GM19351 (cell line): ENCODE measurements at regions not wholly inside any gene's neighbourhood (a gene's known extent, or its start where the extent isn't known, plus 50 kb on each side); places are given as distances from the start of the nearest gene placed in this dataset.
"Not testable (repeated sequence)": the region's sequence is repeated elsewhere in the genome, so short reads cannot be mapped to it uniquely, and the experiment has no call there.

Source experiments
- ATAC-seq: cut with Tn5 transposase; IDR thresholded peaks from one replicate; pipeline ENCODE4 v1.9.1; 2021; ENCODE audit warnings: mild to moderate bottlenecking, moderate library complexity; ENCODE audit not compliant: unreplicated experiment

- not testable (repeated sequence) for ATAC-seq
Measured at GRCh38 chr3:14272959-14273560, 94.4 kb downstream of the LSM3 start.

GRCh38 chr3:14273901-14274611 lies 95.4 kb downstream of the LSM3 start:
- no peak for ATAC-seq

- ATAC-seq, result no peak
Measured at GRCh38 chr3:14274612-14274936, 96.0 kb downstream of the LSM3 start.

DNA sequence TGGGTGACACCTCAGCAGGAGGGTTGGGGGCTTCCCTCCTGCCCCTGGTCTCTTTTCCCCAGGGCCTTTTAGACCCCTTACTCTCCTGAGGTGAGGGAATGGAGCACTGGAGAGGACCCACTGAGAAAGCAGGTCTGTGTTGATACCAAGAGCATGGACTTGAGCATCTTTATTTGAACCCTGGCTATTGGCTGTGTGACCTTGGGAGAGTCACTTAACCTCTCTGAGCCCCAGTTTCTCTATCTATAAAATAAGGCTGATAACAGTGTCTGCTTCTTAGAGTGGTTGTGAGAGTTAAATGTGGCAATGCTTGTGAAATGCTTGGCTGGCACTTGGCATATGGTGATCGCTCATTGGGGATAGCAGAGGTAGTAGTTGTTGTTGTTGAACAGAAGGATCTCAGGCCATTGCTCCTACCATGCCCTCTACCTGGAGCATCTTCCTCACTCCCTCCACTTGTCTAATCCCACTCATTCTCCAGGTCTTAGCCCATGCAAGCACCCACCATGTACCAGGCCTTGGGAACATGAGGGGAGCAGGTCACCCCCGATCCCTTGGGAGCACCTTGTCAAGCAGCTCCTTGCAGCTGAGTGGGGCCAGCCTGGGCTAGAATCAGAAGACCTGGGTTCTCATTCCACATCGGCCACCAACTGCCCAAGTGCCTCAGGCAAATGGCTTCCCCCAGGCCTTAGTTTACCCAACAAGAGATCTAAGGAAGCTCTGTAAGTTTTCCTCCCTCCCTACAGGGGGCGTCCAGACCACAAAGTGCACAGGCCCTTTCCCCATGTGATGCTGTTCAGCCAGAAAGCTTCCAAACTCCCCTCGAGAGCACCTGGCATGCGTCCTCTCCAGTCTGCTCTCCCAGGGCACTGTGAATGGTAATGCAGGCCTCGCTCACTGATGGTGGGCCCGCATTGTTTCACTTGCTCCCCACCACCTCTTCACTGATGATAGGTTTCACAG lies 96.7 kb downstream of the LSM3 start:
- no peak for ATAC-seq

GRCh38 chr3:14275962-14276909 lies 97.6 kb downstream of the LSM3 start:
- ATAC-seq, result no peak

DNA sequence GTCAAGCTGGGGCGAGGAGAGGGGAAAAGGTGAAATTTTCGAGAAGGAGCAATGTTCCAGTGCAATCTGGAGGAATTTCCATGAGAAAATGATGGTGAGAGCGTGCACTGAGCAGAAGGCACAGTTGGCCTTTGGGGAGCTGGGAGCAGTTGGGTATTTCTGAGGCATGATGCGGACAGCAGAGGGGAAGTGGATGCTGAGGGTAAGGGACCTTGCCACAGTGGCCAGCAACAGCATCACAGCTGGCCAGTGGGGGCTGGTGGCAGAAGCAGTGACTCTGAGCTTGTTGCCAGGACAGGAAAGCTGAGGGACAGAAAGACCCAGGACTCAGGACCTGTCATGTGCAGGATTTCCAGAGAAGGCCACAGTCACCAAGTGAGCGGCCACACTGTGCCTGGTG lies 98.9 kb downstream of the LSM3 start:
- ATAC-seq, result no peak

GRCh38 chr3:14278265-14278798 lies 99.7 kb downstream of the LSM3 start:
- ATAC-seq, result no peak

DNA sequence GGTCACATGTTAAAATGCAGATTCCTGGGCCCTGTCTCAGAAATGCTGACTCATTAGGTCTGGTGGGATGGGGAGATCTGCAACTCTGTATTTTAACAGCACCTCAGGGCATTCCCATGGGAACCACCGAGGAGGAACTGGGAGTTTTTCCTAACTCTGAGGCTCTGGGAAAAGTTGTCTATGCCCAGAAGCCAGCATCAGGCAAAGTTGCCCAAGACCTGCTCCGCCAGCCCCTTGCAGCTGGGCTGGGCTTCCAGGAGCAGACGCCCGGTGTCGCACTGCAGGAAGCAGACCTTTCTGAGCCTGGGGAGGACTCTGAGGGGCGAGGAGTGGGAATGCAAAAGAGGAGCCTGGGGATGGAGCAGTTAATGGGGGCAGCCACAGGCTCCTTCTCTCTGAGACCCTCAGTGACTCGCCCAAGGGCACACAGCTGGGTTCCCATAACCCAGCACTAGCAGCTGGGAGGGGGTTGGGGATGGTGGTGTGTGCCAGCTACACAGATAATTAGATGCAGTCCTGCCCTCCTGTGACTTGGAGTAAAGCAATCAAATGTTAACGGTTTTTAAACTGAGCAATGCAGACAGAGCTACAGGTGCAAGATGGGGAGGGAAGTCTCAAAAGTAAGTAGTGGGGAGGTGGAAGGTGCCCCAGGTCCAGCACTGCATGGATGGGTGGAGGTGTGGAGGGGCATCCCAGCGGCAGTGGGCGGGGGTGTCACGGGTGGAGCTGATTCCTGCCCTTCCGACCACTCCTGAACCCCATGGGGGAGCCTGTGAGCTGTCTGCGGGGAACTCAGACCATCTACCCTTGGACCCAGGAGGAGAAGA lies 100.4 kb downstream of the LSM3 start:
- ATAC-seq, result no peak

- no peak for ATAC-seq
Measured at GRCh38 chr3:14279626-14280061, 101.0 kb downstream of the LSM3 start.

DNA sequence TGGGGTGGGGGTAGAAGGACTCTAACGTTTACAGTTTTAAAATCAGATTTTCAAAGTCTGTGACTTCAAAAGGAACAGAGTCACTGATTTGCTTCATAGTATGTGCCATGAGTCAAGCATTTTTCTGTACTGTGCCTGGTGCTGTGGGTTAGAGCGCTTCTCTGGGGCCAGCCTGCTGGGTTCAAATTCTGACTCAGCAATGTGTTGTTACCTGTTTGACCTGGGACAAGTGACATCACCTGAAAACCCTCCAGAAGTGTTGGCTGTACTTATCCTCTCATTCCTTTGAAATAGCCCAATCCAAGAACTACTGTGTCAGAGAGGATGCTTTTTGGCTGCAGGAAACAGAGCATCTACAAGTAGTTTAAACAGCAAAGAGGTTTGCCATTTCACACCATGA lies 101.7 kb downstream of the LSM3 start:
- ATAC-seq, result no peak

DNA sequence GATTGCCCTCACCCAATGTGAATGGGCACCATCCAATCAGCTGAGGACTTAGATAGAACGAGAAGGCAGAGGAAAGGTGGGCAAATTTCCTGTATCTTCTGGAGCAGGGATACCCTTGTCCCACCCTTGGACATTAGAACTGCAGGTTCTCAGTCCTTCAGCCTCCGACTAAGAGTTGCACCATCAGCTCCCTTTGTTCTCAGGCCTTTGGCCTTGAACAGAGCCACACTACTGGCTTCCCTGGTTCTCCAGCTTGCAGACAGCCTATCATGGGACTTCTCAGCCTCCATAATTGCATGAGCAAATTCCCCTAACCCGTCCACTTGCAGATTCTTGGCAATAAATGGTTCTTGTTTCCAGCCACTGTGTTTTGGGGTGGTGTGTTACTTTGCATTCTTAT lies 102.4 kb downstream of the LSM3 start:
- no peak for ATAC-seq

DNA sequence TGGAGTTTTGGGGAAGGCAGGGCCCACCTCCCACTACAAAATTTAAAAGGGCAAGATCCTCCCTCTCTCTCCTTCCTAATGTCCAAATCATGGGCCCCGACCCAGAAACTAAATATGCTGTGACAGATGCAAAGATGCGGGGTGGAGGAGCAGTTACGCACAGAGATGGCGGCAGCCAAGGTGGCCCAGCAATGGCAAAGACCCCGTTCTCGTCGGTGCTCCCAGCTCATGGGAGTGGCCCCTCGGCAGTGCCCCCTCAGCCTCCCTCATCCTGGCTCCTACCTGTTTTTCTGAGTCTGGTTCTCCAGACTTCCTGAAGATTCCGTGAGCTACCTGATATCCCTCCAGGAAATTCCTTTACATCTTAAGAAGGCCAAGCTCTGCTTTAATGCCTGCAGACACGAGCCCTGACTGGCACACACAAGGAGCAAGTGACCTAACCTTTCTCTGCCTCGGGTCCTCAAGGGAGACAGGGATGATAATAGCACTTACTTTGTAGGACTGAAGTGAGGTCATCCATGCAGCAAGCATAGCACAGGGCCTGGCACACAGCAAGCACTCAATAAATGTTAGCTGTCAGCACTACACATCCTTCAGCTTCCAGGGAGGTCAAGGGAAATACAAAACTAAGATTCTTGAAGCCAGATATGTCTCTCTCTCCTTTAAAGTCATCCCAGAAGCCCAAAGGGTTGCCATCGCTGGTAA lies 103.5 kb downstream of the LSM3 start:
- no peak for ATAC-seq

DNA sequence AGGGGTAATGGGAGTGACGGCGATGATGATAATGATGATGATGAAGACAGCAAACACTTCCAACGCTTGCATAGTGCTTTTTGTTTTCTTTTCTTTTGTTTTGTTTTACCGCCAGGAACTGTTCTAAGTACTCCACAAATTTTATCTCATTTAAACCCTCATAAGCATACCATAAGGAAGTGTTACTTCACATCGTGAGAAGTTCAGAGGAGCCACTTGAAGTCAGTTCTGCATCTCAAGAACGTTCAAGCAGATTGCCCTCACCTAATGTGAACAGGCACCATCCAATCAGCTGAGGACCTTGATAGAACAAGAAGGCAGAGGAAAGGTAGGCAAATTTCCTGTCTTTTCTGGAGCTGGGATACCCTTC lies 104.1 kb downstream of the LSM3 start:
- ATAC-seq, result no peak

DNA sequence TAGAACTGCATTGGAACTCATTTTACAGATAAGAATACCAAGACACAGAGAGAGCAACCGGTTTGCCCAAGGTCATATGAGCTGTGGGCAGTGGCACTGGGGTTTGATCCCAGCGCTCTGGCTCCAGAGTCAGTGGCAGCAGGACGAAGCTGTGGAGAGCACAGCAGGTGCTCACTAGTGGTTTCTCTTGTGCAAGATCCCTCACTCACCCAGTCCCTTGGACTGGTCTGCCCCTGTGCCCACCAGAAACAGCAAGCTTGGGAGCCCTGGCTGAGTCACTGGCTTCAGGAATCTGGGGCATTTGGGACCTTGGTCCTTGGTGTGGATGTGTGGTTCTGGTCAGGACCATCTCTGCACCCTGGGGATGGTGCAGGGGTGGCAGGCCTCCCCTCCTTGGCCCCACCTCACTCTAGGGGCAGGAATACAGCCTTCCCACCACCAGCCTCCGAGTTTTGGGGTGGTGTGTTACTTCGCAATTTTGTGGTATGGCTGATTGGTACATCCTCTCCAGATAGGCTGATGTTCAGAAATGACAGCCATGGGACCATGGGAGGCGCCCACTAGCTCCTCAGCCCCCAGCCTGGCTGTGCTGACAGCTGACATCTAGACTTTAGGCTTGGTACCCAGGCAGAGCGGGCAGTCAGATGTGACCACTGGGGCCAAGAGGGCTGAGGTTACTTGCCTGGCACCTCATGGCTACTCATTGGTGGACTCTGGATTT lies 104.6 kb downstream of the LSM3 start:
- no peak for ATAC-seq

DNA sequence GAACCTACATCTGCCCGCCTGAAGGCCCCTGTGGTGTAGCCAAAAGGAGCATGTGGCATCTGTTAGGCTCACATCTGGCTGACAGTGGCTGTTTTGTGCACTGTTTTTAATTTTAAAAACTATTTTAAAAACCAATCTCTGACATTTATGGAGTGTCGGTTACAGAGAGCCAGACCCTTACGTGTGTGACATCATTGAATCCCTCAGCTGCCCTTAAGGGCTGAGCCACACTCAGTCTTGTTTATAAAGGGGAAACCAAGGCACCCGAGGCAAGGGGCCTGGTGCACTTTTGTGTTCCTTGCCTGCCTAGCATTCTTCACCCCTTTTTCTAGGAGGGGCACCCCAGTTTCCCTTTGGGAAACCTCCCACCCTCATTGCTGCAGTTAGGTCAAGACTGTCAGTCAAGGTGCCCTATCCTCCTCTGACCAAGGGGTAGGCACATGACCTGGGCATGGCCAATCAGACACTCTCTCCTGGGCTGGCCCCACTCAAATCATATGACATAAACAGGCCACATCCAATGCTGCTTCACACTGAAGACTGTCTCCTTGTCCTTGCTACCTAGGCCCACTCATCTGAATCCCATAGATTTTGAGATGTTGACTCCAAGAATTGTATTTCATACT lies 105.3 kb downstream of the LSM3 start:
- no peak for ATAC-seq

DNA sequence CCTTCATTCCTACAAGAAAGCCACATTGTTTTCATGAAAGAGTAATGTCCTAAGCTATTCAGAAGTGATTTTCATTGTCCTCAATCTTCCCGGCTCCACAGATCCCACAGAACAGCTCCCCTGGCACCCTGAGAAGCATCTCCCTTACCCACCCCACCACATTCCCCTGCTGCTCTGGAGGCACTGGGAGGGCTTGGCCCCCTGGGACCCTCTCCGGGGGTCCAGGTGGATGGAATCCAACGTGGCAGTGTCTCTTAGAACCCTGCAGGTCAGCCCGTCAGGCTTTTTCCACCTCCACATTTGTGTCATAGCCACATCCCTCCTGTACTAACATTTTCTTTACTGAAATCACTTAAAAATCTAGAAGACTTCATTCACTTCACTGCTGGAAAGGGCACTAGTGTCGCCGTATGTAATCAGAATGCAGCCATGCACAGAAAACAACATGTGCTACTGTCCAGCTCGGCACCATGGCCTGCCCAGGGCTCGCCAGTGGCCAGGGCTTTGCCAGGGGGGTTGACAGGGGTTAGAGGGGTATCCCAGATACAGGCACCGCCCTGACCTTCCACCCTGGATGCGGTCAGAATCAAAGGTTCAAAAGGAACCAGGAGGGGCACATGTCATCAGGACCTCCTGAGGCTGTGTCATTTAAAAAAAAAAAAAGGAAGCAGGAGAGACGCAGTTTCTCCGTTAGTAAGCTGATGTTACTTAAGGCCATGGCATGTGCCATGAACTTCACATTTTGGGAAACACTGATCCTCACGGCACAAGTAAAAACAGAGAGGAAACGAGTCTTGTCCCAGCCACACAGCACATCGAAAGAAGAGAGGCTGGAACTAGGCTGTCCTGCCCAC lies 106.3 kb downstream of the LSM3 start:
- ATAC-seq, result no peak

DNA sequence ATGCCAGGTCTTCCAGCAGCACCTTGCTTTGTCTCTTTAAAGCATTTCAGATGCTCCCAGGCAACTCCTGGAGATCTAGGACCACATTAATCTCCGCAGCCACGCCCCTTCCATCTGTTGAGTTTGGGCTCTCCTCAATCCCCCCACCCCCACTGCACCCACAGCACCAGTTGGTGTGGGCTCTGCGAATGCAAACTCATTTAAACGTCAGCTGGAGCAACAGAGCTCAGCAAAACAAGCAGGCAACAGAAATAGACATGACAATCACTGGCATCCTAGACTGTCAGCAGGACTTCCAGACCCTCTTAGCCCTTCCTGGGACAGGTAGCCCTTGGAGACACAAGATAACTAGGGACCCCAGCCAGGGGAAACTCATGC lies 106.9 kb downstream of the LSM3 start:
- no peak for ATAC-seq
